HepG2 (cell line): ENCODE measurements at regions not wholly inside any gene's neighbourhood (a gene's known extent, or its start where the extent isn't known, plus 50 kb on each side); places are given as distances from the start of the nearest gene placed in this dataset.

Experiments used
- ASH2L ChIP-seq: fragments of 300-600, 200-600 bp; sonication (generic); IDR thresholded peaks from 2 replicates; pipeline ENCODE4 v1.7.0; 2017; ENCODE audit warnings: low read depth, mild to moderate bottlenecking, moderate library complexity, mixed read lengths, low read length; ENCODE audit not compliant: insufficient read length
- ATF3 ChIP-seq: sonication (generic); formaldehyde crosslinking; IDR thresholded peaks from 2 replicates; pipeline ENCODE4 v1.4.0; 2020; ENCODE audit warnings: missing genetic modification reagents
- CTCF ChIP-seq: sonication (generic); formaldehyde crosslinking; IDR thresholded peaks from 2 replicates; pipeline ENCODE4 v1.5.0; 2020; ENCODE audit warnings: mild to moderate bottlenecking, missing genetic modification reagents, moderate library complexity
- IKZF5 ChIP-seq: IDR thresholded peaks from 2 replicates; pipeline ENCODE4 v1.6.1; 2018; ENCODE audit warnings: missing genetic modification reagents, mild to moderate bottlenecking, missing compliant biosample characterization
- REST ChIP-seq, 2 experiments: IDR thresholded peaks; 2 replicates each; pipeline ENCODE4 v1.6.1; 2011 to 2012; ENCODE audit warnings: low read length in 2 of 2, borderline replicate concordance in 1 of 2, low read depth in 1 of 2, mild to moderate bottlenecking in 1 of 2, moderate library complexity in 1 of 2
- SOX6 ChIP-seq, 2 experiments: fragments of 450-650 bp in 1 of 2; sonication (generic) in 1 of 2; formaldehyde crosslinking in 1 of 2; IDR thresholded peaks; 2 replicates each; pipeline versions ENCODE4 v1.4.0 to v1.6.1; 2017 to 2020; ENCODE audit warnings: antibody characterized with exemption in 1 of 2, mild to moderate bottlenecking in 1 of 2, missing genetic modification reagents in 1 of 2
- ZFP41 ChIP-seq: sonication (generic); formaldehyde crosslinking; IDR thresholded peaks from 2 replicates; pipeline ENCODE4 v1.4.0; 2020; ENCODE audit warnings: mild to moderate bottlenecking, missing genetic modification reagents, borderline replicate concordance
- ZNF501 ChIP-seq: sonication (generic); formaldehyde crosslinking; IDR thresholded peaks from 2 replicates; pipeline ENCODE4 v1.5.1; 2020; ENCODE audit warnings: mild to moderate bottlenecking, moderate library complexity, missing genetic modification reagents
- ZZZ3 ChIP-seq: sonication (generic); formaldehyde crosslinking; IDR thresholded peaks from 2 replicates; pipeline ENCODE4 v1.4.0; 2020; ENCODE audit warnings: missing genetic modification reagents, mild to moderate bottlenecking, borderline replicate concordance

- TF ChIP-seq CTCF (no peak), REST (IDR thresholded peaks at IDR 0.05; ENCODE audit: borderline replicate concordance in 1 of 2, low read depth in 1 of 2, low read length in 2 of 2) (no peak), ATF3 (CRISPR knock-in tag) (no peak), ZNF501 (no peak), ASH2L (no peak), ZFP41 (CRISPR knock-in tag) (no peak), SOX6 (IDR thresholded peaks at IDR 0.05) (no peak), SOX6 (CRISPR knock-in tag; IDR thresholded peaks at IDR 0.05) (no peak), ZZZ3 (CRISPR knock-in tag) (no peak), IKZF5 (CRISPR knock-in tag) (no peak)
These were observed 367.1 kb downstream of the TTLL7 start for GRCh38 chr1:83631851-83632250.
